Epithelial cell of esophagus (primary cell): ENCODE measurements at regions not wholly inside any gene's neighbourhood (a gene's known extent, or its start where the extent isn't known, plus 50 kb on each side); places are given as distances from the start of the nearest gene placed in this dataset.

Experiments used
- DNase-seq: peaks from one replicate; pipeline ENCODE4 v3.0.0; 2010; ENCODE audit warnings: low read depth
- H3K4me3 ChIP-seq: 2 replicates; pipeline ENCODE4 v1.5.1; 2011; ENCODE audit warnings: mild to moderate bottlenecking, low read length, control low read depth
- CTCF ChIP-seq: IDR thresholded peaks from 2 replicates; pipeline ENCODE4 v1.5.1; 2011; ENCODE audit warnings: low read depth, mild to moderate bottlenecking, low read length, control low read depth, inconsistent platforms; ENCODE audit not compliant: insufficient read depth; ENCODE audit errors: missing control alignments

- DNase-seq = no peak
- TF ChIP-seq CTCF = no peak
- H3K4me3 ChIP-seq = no peak overlapping the region
Measured at GRCh38 chr13:53648673-53649072, 620.1 kb downstream of the OLFM4 start.

GRCh38 chr13:53672005-53672404 lies 643.4 kb downstream of the OLFM4 start:
- DNase-seq = no peak

GRCh38 chr13:53683146-53683545 lies 654.5 kb downstream of the OLFM4 start:
- no peak overlapping the region for H3K4me3 ChIP-seq
- no peak for DNase-seq
- no peak for TF ChIP-seq CTCF

More at GRCh38 chr13:53672005-53672404, 643.4 kb downstream of the OLFM4 start:
- no peak for TF ChIP-seq CTCF
- H3K4me3 ChIP-seq = no peak overlapping the region

GRCh38 chr13:53683608-53684007 lies 655.0 kb downstream of the OLFM4 start:
- TF ChIP-seq CTCF = no peak
- H3K4me3 ChIP-seq = no peak overlapping the region
- no peak for DNase-seq

- DNase-seq = no peak
- no peak for TF ChIP-seq CTCF
- no peak overlapping the region for H3K4me3 ChIP-seq
Measured at GRCh38 chr13:53691417-53691816, 662.8 kb downstream of the OLFM4 start.

- H3K4me3 ChIP-seq = no peak overlapping the region
- DNase-seq = no peak
- no peak for TF ChIP-seq CTCF
Measured at GRCh38 chr13:53694814-53695532, 666.4 kb downstream of the OLFM4 start.
